Progenitor cell of endocrine pancreas (in vitro differentiated cells): ENCODE measurements at regions not wholly inside any gene's neighbourhood (a gene's known extent, or its start where the extent isn't known, plus 50 kb on each side); places are given as distances from the start of the nearest gene placed in this dataset.
"Not testable (repeated sequence)": the region's sequence is repeated elsewhere in the genome, so short reads cannot be mapped to it uniquely, and the experiment has no call there.

ENCODE experiments used
- DNase-seq: peaks from one replicate; pipeline ENCODE4 v3.0.0; 2021; ENCODE audit warnings: low spot score; ENCODE audit not compliant: unreplicated experiment
- H3K27ac Mint-ChIP-seq: 2 replicates; pipeline ENCODE4 v1.8.0; 2021; ENCODE audit warnings: mild to moderate bottlenecking, moderate library complexity, mixed read lengths
- H3K27me3 Mint-ChIP-seq: 2 replicates; pipeline ENCODE4 v1.8.0; 2021; ENCODE audit warnings: mixed read lengths
- H3K36me3 Mint-ChIP-seq: 2 replicates; pipeline ENCODE4 v1.8.0; 2022; ENCODE audit warnings: mixed read lengths; ENCODE audit not compliant: insufficient read depth
- H3K4me1 Mint-ChIP-seq: 2 replicates; pipeline ENCODE4 v1.8.0; 2021; ENCODE audit warnings: low read depth, mixed read lengths
- H3K4me3 Mint-ChIP-seq: 2 replicates; pipeline ENCODE4 v1.8.0; 2021; ENCODE audit warnings: low read depth, mild to moderate bottlenecking, moderate library complexity, mixed read lengths
- H3K9me3 Mint-ChIP-seq: 2 replicates; pipeline ENCODE4 v1.8.0; 2021; ENCODE audit warnings: low read depth, mixed read lengths
- CTCF ChIP-seq: fragments of 200-600 bp; sonication (generic); IDR thresholded peaks from one replicate; pipeline ENCODE4 v1.5.0; 2021; ENCODE audit warnings: antibody characterized with exemption, mild to moderate bottlenecking; ENCODE audit not compliant: unreplicated experiment

- H3K4me3 Mint-ChIP-seq, result no peak overlapping the region
- H3K27ac Mint-ChIP-seq, result no peak overlapping the region
- H3K36me3 Mint-ChIP-seq, result no peaks in the 10 kb centered on the region
These were observed 98.8 kb downstream of the CRYBB2 start for GRCh38 chr22:25318081-25318823.

GRCh38 chr22:25327018-25327755, 107.7 kb downstream of the CRYBB2 start:
- TF ChIP-seq CTCF, result no peak
- Mint-ChIP-seq H3K4me3 (no peak overlapping the region), H3K9me3 (no peaks in the 10 kb centered on the region), H3K27ac (no peak overlapping the region), H3K36me3 (no peaks in the 10 kb centered on the region), H3K27me3 (no peaks in the 10 kb centered on the region), H3K4me1 (no peaks in the 10 kb centered on the region)
- DNase-seq, result no peak

More at GRCh38 chr22:25318081-25318823, 98.8 kb downstream of the CRYBB2 start:
- DNase-seq, result no peak
- H3K27me3 Mint-ChIP-seq, result peaks cover 4% of the 10 kb centered on the region
- no peak for TF ChIP-seq CTCF
- no peaks in the 10 kb centered on the region for H3K9me3 Mint-ChIP-seq
- peaks cover 1% of the 10 kb centered on the region for H3K4me1 Mint-ChIP-seq

- H3K27me3 Mint-ChIP-seq, result no peaks in the 10 kb centered on the region
- H3K4me1 Mint-ChIP-seq, result no peaks in the 10 kb centered on the region
- no peak overlapping the region for H3K4me3 Mint-ChIP-seq
- H3K36me3 Mint-ChIP-seq, result no peaks in the 10 kb centered on the region
- no peak overlapping the region for H3K27ac Mint-ChIP-seq
- no peaks in the 10 kb centered on the region for H3K9me3 Mint-ChIP-seq
- no peak for DNase-seq
- no peak for TF ChIP-seq CTCF
These were observed 111.6 kb downstream of the CRYBB2 start for GRCh38 chr22:25331050-25331449.

GRCh38 chr22:25331911-25332310, 112.5 kb downstream of the CRYBB2 start:
- not testable (repeated sequence) for H3K27ac Mint-ChIP-seq

GRCh38 chr22:25332386-25332785, 112.9 kb downstream of the CRYBB2 start:
- no peak for DNase-seq
- no peak for TF ChIP-seq CTCF
- Mint-ChIP-seq H3K27me3 (no peaks in the 10 kb centered on the region), H3K9me3 (no peaks in the 10 kb centered on the region), H3K36me3 (no peaks in the 10 kb centered on the region), H3K27ac (no peak overlapping the region), H3K4me1 (peaks cover 2% of the 10 kb centered on the region), H3K4me3 (no peak overlapping the region)

More at GRCh38 chr22:25331911-25332310, 112.5 kb downstream of the CRYBB2 start:
- not testable (repeated sequence) for DNase-seq, H3K27me3 Mint-ChIP-seq, H3K36me3 Mint-ChIP-seq, H3K9me3 Mint-ChIP-seq, H3K4me1 Mint-ChIP-seq, H3K4me3 Mint-ChIP-seq
